ENCODE measurements at regions not wholly inside any gene's neighbourhood (a gene's known extent, or its start where the extent isn't known, plus 50 kb on each side); places are given as distances from the start of the nearest gene placed in this dataset.

- no peak for DNase-seq (ENCODE audit: low spot score)
- TF ChIP-seq, protein P1, sequence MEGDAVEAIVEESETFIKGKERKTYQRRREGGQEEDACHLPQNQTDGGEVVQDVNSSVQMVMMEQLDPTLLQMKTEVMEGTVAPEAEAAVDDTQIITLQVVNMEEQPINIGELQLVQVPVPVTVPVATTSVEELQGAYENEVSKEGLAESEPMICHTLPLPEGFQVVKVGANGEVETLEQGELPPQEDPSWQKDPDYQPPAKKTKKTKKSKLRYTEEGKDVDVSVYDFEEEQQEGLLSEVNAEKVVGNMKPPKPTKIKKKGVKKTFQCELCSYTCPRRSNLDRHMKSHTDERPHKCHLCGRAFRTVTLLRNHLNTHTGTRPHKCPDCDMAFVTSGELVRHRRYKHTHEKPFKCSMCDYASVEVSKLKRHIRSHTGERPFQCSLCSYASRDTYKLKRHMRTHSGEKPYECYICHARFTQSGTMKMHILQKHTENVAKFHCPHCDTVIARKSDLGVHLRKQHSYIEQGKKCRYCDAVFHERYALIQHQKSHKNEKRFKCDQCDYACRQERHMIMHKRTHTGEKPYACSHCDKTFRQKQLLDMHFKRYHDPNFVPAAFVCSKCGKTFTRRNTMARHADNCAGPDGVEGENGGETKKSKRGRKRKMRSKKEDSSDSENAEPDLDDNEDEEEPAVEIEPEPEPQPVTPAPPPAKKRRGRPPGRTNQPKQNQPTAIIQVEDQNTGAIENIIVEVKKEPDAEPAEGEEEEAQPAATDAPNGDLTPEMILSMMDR (IDR thresholded peaks at IDR 0.05; ENCODE audit: extremely low read depth, missing control alignments): no peak
Measured at GRCh38 chr5:136518174-136518573, 152.8 kb upstream of the TRPC7 start.

GRCh38 chr5:136517755-136518154 lies 152.4 kb upstream of the TRPC7 start:
- DNase-seq (ENCODE audit: low spot score): no peak
- TF ChIP-seq, protein P1 (IDR thresholded peaks at IDR 0.05; ENCODE audit: extremely low read depth, missing control alignments): no peak

DNA sequence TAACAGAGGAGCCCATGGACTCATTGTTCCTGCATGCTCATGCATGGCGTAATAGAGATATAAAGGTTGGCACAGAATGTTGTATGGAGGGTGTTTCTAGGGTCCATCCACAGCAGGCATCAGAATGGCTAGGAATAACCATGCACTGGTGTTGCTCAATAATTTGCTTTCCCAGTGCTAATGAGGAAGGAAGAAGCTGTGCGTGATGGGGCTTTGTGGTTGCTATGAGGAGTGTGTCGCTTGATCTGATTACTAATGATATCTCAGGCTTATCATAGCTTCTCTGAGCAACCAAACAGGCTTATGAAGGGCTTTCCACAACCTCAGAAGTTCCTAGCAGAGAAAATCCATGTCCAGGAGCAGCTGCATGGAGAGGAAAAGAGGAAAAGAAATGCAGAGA lies 151.3 kb upstream of the TRPC7 start:
- DNase-seq (ENCODE audit: low spot score): no peak
- TF ChIP-seq, protein P1 (IDR thresholded peaks at IDR 0.05; ENCODE audit: extremely low read depth, missing control alignments): no peak

- DNase-seq (ENCODE audit: low spot score): no peak
- TF ChIP-seq, protein P1 (IDR thresholded peaks at IDR 0.05; ENCODE audit: extremely low read depth, missing control alignments): no peak
Measured at GRCh38 chr5:136513430-136513829, 148.1 kb upstream of the TRPC7 start.

- TF ChIP-seq, protein P1 (IDR thresholded peaks at IDR 0.05; ENCODE audit: extremely low read depth, missing control alignments): no peak
- DNase-seq (ENCODE audit: low spot score): no peak
Measured at GRCh38 chr5:136511046-136511445, 145.7 kb upstream of the TRPC7 start.

GRCh38 chr5:136510481-136510880 lies 145.1 kb upstream of the TRPC7 start:
- DNase-seq (ENCODE audit: low spot score): no peak
- TF ChIP-seq, protein P1 (IDR thresholded peaks at IDR 0.05; ENCODE audit: extremely low read depth, missing control alignments): no peak

DNA sequence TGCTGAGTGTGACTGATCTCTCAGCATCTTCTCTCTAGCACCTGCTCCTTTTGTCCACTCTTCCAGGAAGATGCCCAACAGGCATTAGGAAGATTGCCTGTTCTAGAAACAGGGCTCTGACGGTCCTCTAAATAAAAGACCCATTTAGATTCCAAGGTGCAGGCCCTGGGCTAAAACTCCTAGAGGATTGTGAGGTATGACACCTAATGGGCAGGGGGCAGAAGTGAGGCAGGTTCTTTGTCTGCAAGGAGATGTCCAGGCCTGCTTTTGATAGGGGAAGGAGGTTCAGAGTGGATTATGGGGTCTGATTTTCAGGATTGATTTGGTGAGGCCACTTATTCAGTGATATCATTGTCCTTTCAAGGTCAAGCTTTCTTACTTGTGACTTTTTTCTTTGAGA lies 140.8 kb upstream of the TRPC7 start:
- DNase-seq (ENCODE audit: low spot score): no peak
- TF ChIP-seq, protein P1 (IDR thresholded peaks at IDR 0.05; ENCODE audit: extremely low read depth, missing control alignments): no peak

Measured in GM20000 (cell line).